Endothelial cell of umbilical vein (primary cell): ENCODE measurements at regions not wholly inside any gene's neighbourhood (a gene's known extent, or its start where the extent isn't known, plus 50 kb on each side); places are given as distances from the start of the nearest gene placed in this dataset.

Experiments used
- BruUV-seq: library from RNA; stranded (reverse); fragments of 400-500 nt; replicated peaks from 2 replicates; lab custom pipeline; 2021; lab: Mats Ljungman, UMichigan
- CTCF ChIA-PET: fragments of 300-600, 350-600 bp; sonication (Branson Sonifier 250); formaldehyde crosslinking; loops from one replicate; lab custom pipeline; 2021; ENCODE audit warnings: antibody characterized with exemption, inconsistent platforms; lab: Charles Lee
- POLR2A ChIA-PET: fragments of 300-600, 350-600 bp; sonication (Branson Sonifier 250); formaldehyde crosslinking; loops from one replicate; lab custom pipeline; 2021; ENCODE audit warnings: antibody characterized with exemption, inconsistent platforms; lab: Charles Lee
- DNase-seq: peaks from one replicate; pipeline ENCODE4 v3.0.0-alpha.2; 2011; ENCODE audit warnings: low read depth, low spot score
- FAIRE-seq: peaks from 2 replicates; lab custom pipeline; 2011; peaks lifted over from hg19 to GRCh38; lab: Jason Lieb, UNC
- H2AFZ ChIP-seq: 2 replicates; pipeline ENCODE4 v1.6.0; 2012; ENCODE audit warnings: low read depth, low read length, control low read depth, inconsistent platforms
- H3K27ac ChIP-seq: 2 replicates; pipeline ENCODE4 v1.5.1; 2011; ENCODE audit warnings: low read depth, mild to moderate bottlenecking, control low read depth, low read length, moderate library complexity; ENCODE audit not compliant: insufficient read depth
- H3K27me3 ChIP-seq, 2 experiments: 2 replicates each; pipeline versions ENCODE4 v1.6.0 to v1.6.1; 2011; ENCODE audit warnings: low read length in 2 of 2, mixed read lengths in 1 of 2; ENCODE audit not compliant: control insufficient read depth in 2 of 2, insufficient read depth in 2 of 2
- H3K36me3 ChIP-seq, 2 experiments: 2 replicates in 1 of 2; 3 replicates in 1 of 2; pipeline ENCODE4 v1.5.1; 2011; ENCODE audit warnings: low read length in 2 of 2, mild to moderate bottlenecking in 1 of 2, moderate library complexity in 1 of 2; ENCODE audit not compliant: control insufficient read depth in 2 of 2, insufficient read depth in 2 of 2; ENCODE audit errors: extremely low read depth in 1 of 2
- H3K4me1 ChIP-seq: 3 replicates; pipeline ENCODE4 v1.5.1; 2011; ENCODE audit warnings: mild to moderate bottlenecking, low read length; ENCODE audit not compliant: control insufficient read depth, insufficient read depth; ENCODE audit errors: extremely low read depth
- H3K4me2 ChIP-seq: 2 replicates; pipeline ENCODE4 v1.6.1; 2011; ENCODE audit warnings: low read length, control low read depth, mixed read lengths; ENCODE audit not compliant: insufficient read depth
- H3K4me3 ChIP-seq, 3 experiments: fragments of 200-600 bp in 1 of 3; sonication (generic), shearing (Covaris generic) in 1 of 3; replicated peaks in 1 of 3; 2 replicates each; pipeline ENCODE4 v1.5.1; 2011 to 2016; ENCODE audit warnings: control low read depth in 3 of 3, low read length in 3 of 3, mild to moderate bottlenecking in 2 of 3, inconsistent platforms in 1 of 3, low read depth in 1 of 3, moderate library complexity in 1 of 3; ENCODE audit not compliant: insufficient read depth in 1 of 3
- H3K79me2 ChIP-seq: 2 replicates; pipeline ENCODE4 v1.6.0; 2012; ENCODE audit warnings: low read length, inconsistent platforms; ENCODE audit not compliant: control insufficient read depth, insufficient read depth
- H3K9ac ChIP-seq: replicated peaks from 2 replicates; pipeline ENCODE3; 2011; ENCODE audit warnings: low read length, control low read depth; ENCODE audit not compliant: insufficient read depth; ENCODE audit errors: extremely low read depth
- H3K9me1 ChIP-seq: replicated peaks from 3 replicates; pipeline ENCODE4 v1.6.0; 2011; ENCODE audit warnings: mild to moderate bottlenecking, low read length; ENCODE audit not compliant: control insufficient read depth, insufficient read depth; ENCODE audit errors: extremely low read depth
- H3K9me3 ChIP-seq: replicated peaks from 2 replicates; pipeline ENCODE4 v1.5.1; 2012; ENCODE audit warnings: low read length, inconsistent platforms; ENCODE audit not compliant: control insufficient read depth, insufficient read depth
- H4K20me1 ChIP-seq: replicated peaks from 2 replicates; pipeline ENCODE3; 2011; ENCODE audit warnings: mild to moderate bottlenecking, low read length; ENCODE audit not compliant: control insufficient read depth, insufficient read depth; ENCODE audit errors: extremely low read depth
- EZH2 ChIP-seq: IDR thresholded peaks from 2 replicates; pipeline ENCODE4 v1.6.1; 2012; ENCODE audit warnings: borderline replicate concordance, low read depth, mild to moderate bottlenecking, moderate library complexity, low read length, inconsistent platforms; ENCODE audit not compliant: severe bottlenecking
- FOS ChIP-seq: IDR thresholded peaks from 2 replicates; pipeline ENCODE4 v1.6.1; 2011; ENCODE audit warnings: mild to moderate bottlenecking, low read length, moderate library complexity, borderline replicate concordance; ENCODE audit not compliant: insufficient read depth
- GATA2 ChIP-seq: IDR thresholded peaks from 2 replicates; pipeline ENCODE4 v1.7.0; 2011; ENCODE audit warnings: low read depth, mild to moderate bottlenecking, moderate library complexity, mixed read lengths, low read length; ENCODE audit not compliant: insufficient read length, insufficient read depth
- JUN ChIP-seq: IDR thresholded peaks from 2 replicates; pipeline ENCODE4 v1.6.1; 2011; ENCODE audit warnings: borderline replicate concordance, low read depth; ENCODE audit not compliant: insufficient read length, insufficient read depth
- MAX ChIP-seq: IDR thresholded peaks from 2 replicates; pipeline ENCODE4 v1.6.1; 2011; ENCODE audit not compliant: insufficient read depth, insufficient read length
- MYC ChIP-seq: IDR thresholded peaks from one replicate; pipeline ENCODE4 v1.6.1; 2011; ENCODE audit warnings: mild to moderate bottlenecking, low read depth, low read length
- POLR2A ChIP-seq: IDR thresholded peaks from 2 replicates; pipeline ENCODE4 v1.6.1; 2012; ENCODE audit warnings: low read depth, mild to moderate bottlenecking, control low read depth, low read length
- POLR2AphosphoS5 ChIP-seq: IDR thresholded peaks from 2 replicates; pipeline ENCODE4 v1.6.1; 2012; ENCODE audit warnings: low read depth, mild to moderate bottlenecking, control low read depth, low read length, moderate library complexity; ENCODE audit not compliant: insufficient read depth
- dilution Hi-C: fragments of 300-500 bp; cut with MboI; formaldehyde crosslinking; loops from one replicate; pipeline ENCODE4 v1.15.0; 2019; ENCODE audit warnings: low sequenced_read_pairs; ENCODE audit not compliant: extremely low pct_ligation_motif_present
- intact Hi-C: fragments of 100-400 bp; cut with micrococcal nuclease; formaldehyde crosslinking; loops from one replicate; pipeline ENCODE4 v1.10.0; 2022
- TF ChIP-seq, protein P1 (sequence below), 2 donors: IDR thresholded peaks; 1 replicate in 1 of 2; 2 replicates in 1 of 2; pipeline ENCODE4 v1.5.1; 2011; ENCODE audit warnings: low read length in 2 of 2, mild to moderate bottlenecking in 2 of 2, moderate library complexity in 2 of 2, control low read depth in 1 of 2, inconsistent platforms in 1 of 2, low read depth in 1 of 2; ENCODE audit not compliant: insufficient read depth in 1 of 2; ENCODE audit errors: extremely low read depth in 1 of 2

DNA sequence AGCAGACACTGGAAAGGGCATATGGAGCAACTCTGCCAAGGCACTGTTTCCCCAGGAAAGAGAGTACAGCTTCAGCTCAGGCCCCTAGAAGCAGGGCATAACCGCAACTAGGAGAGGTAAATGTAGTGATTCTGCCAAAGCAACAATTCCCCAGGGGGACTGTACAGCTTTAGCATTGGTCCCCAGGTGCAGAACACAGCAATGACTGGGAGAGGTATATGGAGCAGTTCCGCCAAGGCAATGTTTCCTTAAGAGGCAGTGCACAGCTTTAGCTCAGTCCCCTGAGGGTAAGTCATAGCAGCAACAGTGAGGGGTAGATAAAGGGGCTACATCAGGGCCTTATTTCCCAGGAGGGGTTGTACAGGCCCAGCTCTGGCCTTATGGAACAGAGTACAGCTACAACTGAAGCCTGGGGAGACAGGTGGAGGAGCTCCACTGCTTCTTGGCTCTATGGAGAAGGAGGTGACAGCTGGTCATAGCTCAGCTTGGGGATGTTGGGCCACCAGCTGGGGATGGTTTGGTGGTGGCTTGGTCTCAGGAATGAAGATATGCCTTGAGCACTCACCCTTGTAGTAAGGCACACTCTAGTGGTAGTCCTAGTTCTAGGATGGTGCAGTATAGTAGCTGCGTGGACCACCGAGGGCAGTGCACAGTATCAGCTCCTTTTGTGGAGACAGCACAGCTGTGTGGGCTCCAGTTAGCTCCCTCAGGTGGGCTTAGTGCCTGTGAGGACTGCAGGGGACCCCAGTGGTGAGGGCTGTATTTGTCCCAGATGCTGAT, 582.7 kb downstream of the PTPRC start:
- POLR2A ChIA-PET, result no interaction called here
- no peaks in the 10 kb centered on the region for H3K36me3 ChIP-seq
- TF ChIP-seq, protein P1, sequence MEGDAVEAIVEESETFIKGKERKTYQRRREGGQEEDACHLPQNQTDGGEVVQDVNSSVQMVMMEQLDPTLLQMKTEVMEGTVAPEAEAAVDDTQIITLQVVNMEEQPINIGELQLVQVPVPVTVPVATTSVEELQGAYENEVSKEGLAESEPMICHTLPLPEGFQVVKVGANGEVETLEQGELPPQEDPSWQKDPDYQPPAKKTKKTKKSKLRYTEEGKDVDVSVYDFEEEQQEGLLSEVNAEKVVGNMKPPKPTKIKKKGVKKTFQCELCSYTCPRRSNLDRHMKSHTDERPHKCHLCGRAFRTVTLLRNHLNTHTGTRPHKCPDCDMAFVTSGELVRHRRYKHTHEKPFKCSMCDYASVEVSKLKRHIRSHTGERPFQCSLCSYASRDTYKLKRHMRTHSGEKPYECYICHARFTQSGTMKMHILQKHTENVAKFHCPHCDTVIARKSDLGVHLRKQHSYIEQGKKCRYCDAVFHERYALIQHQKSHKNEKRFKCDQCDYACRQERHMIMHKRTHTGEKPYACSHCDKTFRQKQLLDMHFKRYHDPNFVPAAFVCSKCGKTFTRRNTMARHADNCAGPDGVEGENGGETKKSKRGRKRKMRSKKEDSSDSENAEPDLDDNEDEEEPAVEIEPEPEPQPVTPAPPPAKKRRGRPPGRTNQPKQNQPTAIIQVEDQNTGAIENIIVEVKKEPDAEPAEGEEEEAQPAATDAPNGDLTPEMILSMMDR (IDR thresholded peaks at IDR 0.05; ENCODE audit: extremely low read depth in 1 of 2, insufficient read depth in 1 of 2, low read depth in 1 of 2, low read length in 2 of 2), result no peak
- TF ChIP-seq MYC, result no peak
- no peak for TF ChIP-seq EZH2
- TF ChIP-seq POLR2A, result no peak
- H3K27me3 ChIP-seq, result no peaks in the 10 kb centered on the region
- H3K9me1 ChIP-seq, result peaks cover under 1% of the 10 kb centered on the region
- dilution Hi-C loops (no loop called here), intact Hi-C loops (no loop called here)
- CTCF ChIA-PET, result interaction anchor here (0.6 to 1.0 kb wide), 3 partner anchors 9 to 243 kb away, joined by 3 read pairs; no protein-coding TSS in a partner anchor
- DNase-seq, result no peak
- no peaks in the 10 kb centered on the region for H3K79me2 ChIP-seq
- H2AFZ ChIP-seq, result no peak overlapping the region
- H3K4me1 ChIP-seq, result peaks cover 9% of the 10 kb centered on the region
- no peak overlapping the region for H3K9ac ChIP-seq
- no peaks in the 10 kb centered on the region for H3K9me3 ChIP-seq
- H4K20me1 ChIP-seq, result no peaks in the 10 kb centered on the region
- H3K4me3 ChIP-seq, result no peak overlapping the region
- no peak for FAIRE-seq
- no peak overlapping the region for H3K27ac ChIP-seq
- no peak overlapping the region for H3K4me2 ChIP-seq
- BruUV-seq, result no TSS peak

GRCh38 chr1:199223936-199224335, 585.1 kb downstream of the PTPRC start:
- H3K4me2 ChIP-seq, result no peak overlapping the region
- peaks cover 4% of the 10 kb centered on the region for H3K9me1 ChIP-seq
- H3K9ac ChIP-seq, result no peak overlapping the region
- BruUV-seq, result no TSS peak
- TF ChIP-seq EZH2 (no peak), MYC (no peak), MAX (no peak), POLR2A (no peak), GATA2 (no peak), JUN (no peak), FOS (no peak), POLR2AphosphoS5 (no peak)
- TF ChIP-seq, protein P1 (IDR thresholded peaks at IDR 0.05; ENCODE audit: extremely low read depth in 1 of 2, insufficient read depth in 1 of 2, low read depth in 1 of 2, low read length in 2 of 2), result no peak
- ChIA-PET CTCF (interaction anchor here (0.8 to 1.7 kb wide), 3 partner anchors 12 to 240 kb away, joined by 3 to 5 read pairs (median 3); no protein-coding TSS in a partner anchor), POLR2A (interaction anchor here (0.6 kb wide), 1 partner anchor 23 kb away, joined by 5 read pairs; no protein-coding TSS in a partner anchor)
- peaks cover 15% of the 10 kb centered on the region for H3K4me1 ChIP-seq
- intact Hi-C loops (no loop called here), dilution Hi-C loops (no loop called here)
- no peak for FAIRE-seq
- H3K79me2 ChIP-seq, result no peaks in the 10 kb centered on the region
- no peaks in the 10 kb centered on the region for H4K20me1 ChIP-seq
- no peaks in the 10 kb centered on the region for H3K27me3 ChIP-seq
- H2AFZ ChIP-seq, result no peak overlapping the region
- no peaks in the 10 kb centered on the region for H3K36me3 ChIP-seq
- no peaks in the 10 kb centered on the region for H3K9me3 ChIP-seq
- no peak overlapping the region for H3K27ac ChIP-seq
- H3K4me3 ChIP-seq, result no peak overlapping the region
- no peak for DNase-seq
